HG03520 (cell line): ENCODE measurements at regions not wholly inside any gene's neighbourhood (a gene's known extent, or its start where the extent isn't known, plus 50 kb on each side); places are given as distances from the start of the nearest gene placed in this dataset.
"Not testable (repeated sequence)": the region's sequence is repeated elsewhere in the genome, so short reads cannot be mapped to it uniquely, and the experiment has no call there.

Experiments used
- ATAC-seq: cut with Tn5 transposase; IDR thresholded peaks from one replicate; pipeline ENCODE4 v1.9.1; 2021; ENCODE audit warnings: mild to moderate bottlenecking, moderate library complexity; ENCODE audit not compliant: unreplicated experiment

- not testable (repeated sequence) for ATAC-seq
These were observed 801.4 kb downstream of the TMEM121 start for GRCh38 chr14:106327702-106328353.

GRCh38 chr14:106329243-106329642, 802.9 kb downstream of the TMEM121 start:
- ATAC-seq = not testable (repeated sequence)

- ATAC-seq = not testable (repeated sequence)
These were observed 803.8 kb downstream of the TMEM121 start for GRCh38 chr14:106329987-106330774.

GRCh38 chr14:106334428-106335109, 808.2 kb downstream of the TMEM121 start:
- ATAC-seq = not testable (repeated sequence)

- ATAC-seq = not testable (repeated sequence)
These were observed 808.7 kb downstream of the TMEM121 start for GRCh38 chr14:106335110-106335429.

- not testable (repeated sequence) for ATAC-seq
These were observed 812.4 kb downstream of the TMEM121 start for GRCh38 chr14:106338775-106339174.

GRCh38 chr14:106340658-106341057, 814.3 kb downstream of the TMEM121 start:
- ATAC-seq = not testable (repeated sequence)

- not testable (repeated sequence) for ATAC-seq
These were observed 814.8 kb downstream of the TMEM121 start for GRCh38 chr14:106341161-106341560.

GRCh38 chr14:106343626-106344025, 817.2 kb downstream of the TMEM121 start:
- ATAC-seq = no peak

GRCh38 chr14:106344065-106344614, 817.8 kb downstream of the TMEM121 start:
- not testable (repeated sequence) for ATAC-seq

GRCh38 chr14:106344791-106345479, 818.6 kb downstream of the TMEM121 start:
- not testable (repeated sequence) for ATAC-seq

GRCh38 chr14:106346084-106346483, 819.7 kb downstream of the TMEM121 start:
- ATAC-seq = no peak

GRCh38 chr14:106346534-106347290, 820.3 kb downstream of the TMEM121 start:
- ATAC-seq = no peak

GRCh38 chr14:106347291-106347778, 821.0 kb downstream of the TMEM121 start:
- no peak for ATAC-seq

- no peak for ATAC-seq
These were observed 821.7 kb downstream of the TMEM121 start for GRCh38 chr14:106347890-106348755.

- not testable (repeated sequence) for ATAC-seq
These were observed 822.6 kb downstream of the TMEM121 start for GRCh38 chr14:106348873-106349540.

GRCh38 chr14:106349678-106350457, 823.5 kb downstream of the TMEM121 start:
- not testable (repeated sequence) for ATAC-seq
